OCI-LY7 (cell line): ENCODE measurements at regions not wholly inside any gene's neighbourhood (a gene's known extent, or its start where the extent isn't known, plus 50 kb on each side); places are given as distances from the start of the nearest gene placed in this dataset.

Source experiments
- BruUV-seq: library from RNA; stranded (reverse); fragments of 400-500 nt; replicated peaks from 2 replicates; lab custom pipeline; 2021; lab: Mats Ljungman, UMichigan
- CTCF ChIA-PET: fragments of 300-600 bp; sonication (Branson Sonifier 250); formaldehyde crosslinking; loops from one replicate; lab custom pipeline; 2022; ENCODE audit warnings: antibody characterized with exemption; ENCODE audit not compliant: unreplicated experiment; lab: Charles Lee
- POLR2A ChIA-PET: fragments of 300-600 bp; sonication (Branson Sonifier 250); formaldehyde crosslinking; loops from one replicate; lab custom pipeline; 2022; ENCODE audit warnings: antibody characterized with exemption; lab: Charles Lee
- DNase-seq: peaks from one replicate; pipeline ENCODE4 v3.0.0-alpha.2; 2015; ENCODE audit warnings: low spot score
- H2AFZ ChIP-seq: fragments of 200-600 bp; sonication (generic), shearing (Covaris generic); 2 replicates; pipeline ENCODE4 v1.6.1; 2014; ENCODE audit warnings: mild to moderate bottlenecking, antibody characterized with exemption, low read length, moderate library complexity
- H3K27ac ChIP-seq: fragments of 200-600 bp; sonication (generic); 2 replicates; pipeline ENCODE4 v1.5.1; 2014; ENCODE audit warnings: mixed run types, low read depth, mild to moderate bottlenecking, moderate library complexity, low read length, inconsistent platforms; ENCODE audit not compliant: poor library complexity, severe bottlenecking
- H3K36me3 ChIP-seq: fragments of 200-600 bp; sonication (generic); 2 replicates; pipeline ENCODE4 v1.6.1; 2014; ENCODE audit warnings: mild to moderate bottlenecking, antibody characterized with exemption, low read length, moderate library complexity, mixed read lengths; ENCODE audit not compliant: insufficient read depth
- H3K4me1 ChIP-seq: fragments of 200-600 bp; sonication (generic); 2 replicates; pipeline ENCODE4 v1.5.1; 2014; ENCODE audit warnings: mild to moderate bottlenecking, low read length; ENCODE audit not compliant: insufficient read depth, poor library complexity, severe bottlenecking
- H3K4me2 ChIP-seq: fragments of 200-600 bp; sonication (generic); 2 replicates; pipeline ENCODE4 v1.6.1; 2014; ENCODE audit warnings: mild to moderate bottlenecking, low read length
- H3K4me3 ChIP-seq: fragments of 200-600 bp; sonication (generic); 2 replicates; pipeline ENCODE4 v1.5.1; 2014; ENCODE audit warnings: mild to moderate bottlenecking, low read depth, low read length; ENCODE audit not compliant: poor library complexity, severe bottlenecking
- H3K79me2 ChIP-seq: fragments of 200-600 bp; sonication (generic); 2 replicates; pipeline ENCODE4 v1.6.1; 2016; ENCODE audit warnings: low read depth, mild to moderate bottlenecking, low read length, moderate library complexity, mixed read lengths; ENCODE audit not compliant: insufficient read depth
- H3K9me2 ChIP-seq: fragments of 200-600 bp; sonication (generic); 2 replicates; pipeline ENCODE4 v1.6.1; 2016; ENCODE audit warnings: mild to moderate bottlenecking, low read length, mixed read lengths; ENCODE audit not compliant: insufficient read depth
- H3K9me3 ChIP-seq: fragments of 200-600 bp; sonication (generic); 2 replicates; pipeline ENCODE4 v1.6.1; 2014; ENCODE audit warnings: mild to moderate bottlenecking, mixed run types, low read length, mixed read lengths
- H4K20me1 ChIP-seq: fragments of 200-600 bp; sonication (generic); 2 replicates; pipeline ENCODE4 v1.6.1; 2014; ENCODE audit warnings: mild to moderate bottlenecking, antibody characterized with exemption, low read length, moderate library complexity, mixed read lengths; ENCODE audit not compliant: insufficient read depth
- CTCF ChIP-seq: fragments of 200-600 bp; sonication (generic); conservative IDR thresholded peaks from 2 replicates; pipeline ENCODE4 v1.5.1; 2014; ENCODE audit warnings: mild to moderate bottlenecking, antibody characterized with exemption, low read length, moderate library complexity, mixed read lengths
- EZH2phosphoT487 ChIP-seq: fragments of 200-600 bp; sonication (generic); IDR thresholded peaks from 2 replicates; pipeline ENCODE4 v1.6.1; 2018; ENCODE audit warnings: low read depth, borderline replicate concordance, mild to moderate bottlenecking, mixed run types, antibody characterized with exemption, low read length, moderate library complexity, mixed read lengths
- intact Hi-C: fragments of 100-400 bp; cut with micrococcal nuclease; formaldehyde crosslinking; loops from one replicate; pipeline ENCODE4 v1.10.0; 2022; ENCODE audit not compliant: unreplicated experiment

GRCh38 chr10:10780746-10781145, 236.9 kb upstream of the CELF2 start:
- Histone ChIP-seq H3K9me2 (no peaks in the 10 kb centered on the region), H3K4me3 (no peak overlapping the region), H3K36me3 (no peaks in the 10 kb centered on the region), H3K9me3 (no peaks in the 10 kb centered on the region), H3K79me2 (no peaks in the 10 kb centered on the region), H3K4me1 (no peaks in the 10 kb centered on the region), H3K4me2 (no peak overlapping the region), H4K20me1 (no peaks in the 10 kb centered on the region), H3K27ac (no peak overlapping the region), H2AFZ (no peak overlapping the region)
- DNase-seq: no peak
- no peak for TF ChIP-seq EZH2phosphoT487
- no peak for TF ChIP-seq CTCF
- BruUV-seq: no TSS peak
- intact Hi-C loops: no loop called here
- CTCF ChIA-PET: no interaction called here
- POLR2A ChIA-PET: no interaction called here

GRCh38 chr10:10782603-10783002, 235.1 kb upstream of the CELF2 start:
- Histone ChIP-seq H2AFZ (no peak overlapping the region), H3K9me3 (no peaks in the 10 kb centered on the region), H3K4me3 (no peak overlapping the region), H3K36me3 (no peaks in the 10 kb centered on the region), H4K20me1 (no peaks in the 10 kb centered on the region), H3K4me2 (no peak overlapping the region), H3K27ac (no peak overlapping the region), H3K79me2 (no peaks in the 10 kb centered on the region), H3K4me1 (no peaks in the 10 kb centered on the region), H3K9me2 (no peaks in the 10 kb centered on the region)
- no peak for DNase-seq
- CTCF ChIA-PET: no interaction called here
- TF ChIP-seq EZH2phosphoT487 (no peak), CTCF (no peak)
- POLR2A ChIA-PET: interaction anchor here (0.6 kb wide), 1 partner anchor 41 kb away, joined by 5 read pairs; no protein-coding TSS in a partner anchor
- intact Hi-C loops: no loop called here
- BruUV-seq: no TSS peak

GRCh38 chr10:10785627-10786026, 232.0 kb upstream of the CELF2 start:
- H3K36me3 ChIP-seq: no peaks in the 10 kb centered on the region
- no peaks in the 10 kb centered on the region for H4K20me1 ChIP-seq
- no peak overlapping the region for H3K27ac ChIP-seq
- BruUV-seq: no TSS peak
- H3K79me2 ChIP-seq: no peaks in the 10 kb centered on the region
- no peak for TF ChIP-seq EZH2phosphoT487
- no peak for TF ChIP-seq CTCF
- ChIA-PET POLR2A (no interaction called here), CTCF (no interaction called here)
- H3K4me1 ChIP-seq: no peaks in the 10 kb centered on the region
- H3K4me3 ChIP-seq: no peak overlapping the region
- no peaks in the 10 kb centered on the region for H3K9me3 ChIP-seq
- no peaks in the 10 kb centered on the region for H3K9me2 ChIP-seq
- no peak overlapping the region for H3K4me2 ChIP-seq
- no peak overlapping the region for H2AFZ ChIP-seq
- no peak for DNase-seq
- intact Hi-C loops: no loop called here
